DND-41 (cell line): ENCODE measurements at regions not wholly inside any gene's neighbourhood (a gene's known extent, or its start where the extent isn't known, plus 50 kb on each side); places are given as distances from the start of the nearest gene placed in this dataset.

Experiments
- CTCF ChIP-seq: IDR thresholded peaks from 2 replicates; pipeline ENCODE4 v1.5.1; 2012; ENCODE audit warnings: borderline replicate concordance, low read length, moderate library complexity, mild to moderate bottlenecking; ENCODE audit not compliant: poor library complexity, severe bottlenecking; ENCODE audit errors: extremely low read depth
- EZH2 ChIP-seq: IDR thresholded peaks from 3 replicates; pipeline ENCODE4 v1.6.1; 2012; ENCODE audit warnings: borderline replicate concordance, low read depth, mild to moderate bottlenecking, moderate library complexity, low read length, inconsistent platforms; ENCODE audit not compliant: severe bottlenecking

GRCh38 chr3:74173090-74173489 is 441.4 kb downstream of the CNTN3 start:
- no peak for TF ChIP-seq CTCF
- TF ChIP-seq EZH2 = no peak
